Activated CD4-positive, alpha-beta memory T cell treated with anti-CD3 and anti-CD28 coated beads for 36 hours (primary cell): ENCODE measurements at regions not wholly inside any gene's neighbourhood (a gene's known extent, or its start where the extent isn't known, plus 50 kb on each side); places are given as distances from the start of the nearest gene placed in this dataset.
A peak's percentile ranks its signal among the peaks of the same experiment; 100 is the strongest.
"Not testable (repeated sequence)": the region's sequence is repeated elsewhere in the genome, so short reads cannot be mapped to it uniquely, and the experiment has no call there.

Experiments used
- CTCF ChIA-PET: fragments of 350-600 bp; sonication (Branson Sonifier 250); formaldehyde crosslinking; loops from one replicate; lab custom pipeline; 2021; ENCODE audit warnings: antibody characterized with exemption, inconsistent platforms; lab: Charles Lee
- POLR2A ChIA-PET: fragments of 350-600 bp; sonication (Branson Sonifier 250); formaldehyde crosslinking; loops from one replicate; lab custom pipeline; 2021; ENCODE audit warnings: antibody characterized with exemption; lab: Charles Lee
- DNase-seq: peaks from one replicate; pipeline ENCODE4 v3.0.0-alpha.2; 2020
- H3K27ac Mint-ChIP-seq: one replicate; pipeline ENCODE4 v1.8.0; 2021; ENCODE audit warnings: mixed read lengths
- H3K27me3 Mint-ChIP-seq: one replicate; pipeline ENCODE4 v1.8.0; 2021; ENCODE audit warnings: mixed read lengths
- H3K36me3 Mint-ChIP-seq: one replicate; pipeline ENCODE4 v1.8.0; 2021; ENCODE audit warnings: mixed read lengths
- H3K4me1 Mint-ChIP-seq: one replicate; pipeline ENCODE4 v1.8.0; 2021; ENCODE audit warnings: low read depth, mixed read lengths
- H3K4me3 Mint-ChIP-seq: one replicate; pipeline ENCODE4 v1.8.0; 2021; ENCODE audit warnings: mild to moderate bottlenecking, mixed read lengths
- H3K9me3 Mint-ChIP-seq: one replicate; pipeline ENCODE4 v1.8.0; 2021; ENCODE audit warnings: mixed read lengths
- intact Hi-C: fragments of 100-400 bp; cut with micrococcal nuclease; formaldehyde crosslinking; loops from one replicate; pipeline ENCODE4 v1.15.1; 2023

DNA sequence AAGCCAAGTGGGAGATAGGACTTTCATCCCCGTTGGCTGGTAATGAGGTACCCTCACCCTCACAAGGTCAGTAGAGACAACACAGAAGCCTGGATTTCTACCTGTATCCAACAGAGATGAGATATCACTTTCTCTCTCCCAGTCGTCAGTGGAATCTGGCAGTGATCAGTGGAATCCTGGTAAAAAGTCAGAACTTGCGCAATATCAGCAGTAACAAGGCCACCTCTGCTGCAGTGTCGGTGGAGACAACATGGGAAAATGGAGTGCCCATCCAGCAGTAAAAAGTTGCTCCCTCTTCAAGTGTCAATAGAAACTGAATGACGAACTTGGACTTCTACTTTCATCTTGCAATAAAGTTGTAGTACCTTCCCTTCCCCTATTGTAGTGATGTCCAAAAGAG, 615.9 kb downstream of the ETS1 start:
- POLR2A ChIA-PET, result no interaction called here
- intact Hi-C loops, result no loop called here
- H3K27ac Mint-ChIP-seq, result no peak overlapping the region
- H3K4me1 Mint-ChIP-seq, result no peaks in the 10 kb centered on the region
- no peak for DNase-seq
- no peaks in the 10 kb centered on the region for H3K36me3 Mint-ChIP-seq
- peaks cover 14% of the 10 kb centered on the region for H3K27me3 Mint-ChIP-seq
- no peak overlapping the region for H3K4me3 Mint-ChIP-seq
- H3K9me3 Mint-ChIP-seq, result no peaks in the 10 kb centered on the region
- CTCF ChIA-PET, result no interaction called here

- intact Hi-C loops, result no loop called here
- CTCF ChIA-PET, result no interaction called here
- no peak for DNase-seq
Measured at GRCh38 chr11:127966821-127967220, 620.5 kb downstream of the ETS1 start.

GRCh38 chr11:127965939-127966668, 621.3 kb downstream of the ETS1 start:
- no peaks in the 10 kb centered on the region for H3K9me3 Mint-ChIP-seq
- intact Hi-C loops, result no loop called here

More at GRCh38 chr11:127966821-127967220, 620.5 kb downstream of the ETS1 start:
- Mint-ChIP-seq H3K9me3 (no peaks in the 10 kb centered on the region), H3K36me3 (no peaks in the 10 kb centered on the region), H3K4me3 (no peak overlapping the region), H3K27me3 (peaks cover 15% of the 10 kb centered on the region), H3K4me1 (no peaks in the 10 kb centered on the region), H3K27ac (no peak overlapping the region)
- POLR2A ChIA-PET, result no interaction called here

DNA sequence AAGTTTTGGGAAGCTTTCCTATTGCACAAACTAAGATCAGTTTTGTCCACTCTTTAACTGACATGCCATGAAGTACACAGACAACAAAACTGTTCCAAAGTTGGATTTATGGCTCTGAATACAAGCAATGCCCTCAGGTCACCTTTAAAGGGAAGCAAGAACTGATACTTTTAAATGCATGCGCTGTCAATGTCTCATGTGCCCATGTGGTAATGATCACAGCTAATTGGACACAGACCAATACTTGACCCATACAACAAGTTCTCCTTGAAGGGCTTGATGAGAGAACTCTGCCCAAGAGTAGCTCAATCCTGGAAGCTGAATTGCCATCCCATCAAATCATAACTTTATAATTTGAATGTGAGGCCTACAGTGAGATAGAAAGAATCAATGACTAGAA, 624.9 kb downstream of the ETS1 start:
- H3K36me3 Mint-ChIP-seq, result no peaks in the 10 kb centered on the region
- intact Hi-C loops, result no loop called here
- H3K4me1 Mint-ChIP-seq, result no peaks in the 10 kb centered on the region
- POLR2A ChIA-PET, result no interaction called here
- CTCF ChIA-PET, result no interaction called here
- H3K27me3 Mint-ChIP-seq, result peaks cover 12% of the 10 kb centered on the region
- no peaks in the 10 kb centered on the region for H3K9me3 Mint-ChIP-seq
- no peak for DNase-seq
- no peak overlapping the region for H3K27ac Mint-ChIP-seq
- H3K4me3 Mint-ChIP-seq, result no peak overlapping the region

More at GRCh38 chr11:127965939-127966668, 621.3 kb downstream of the ETS1 start:
- CTCF ChIA-PET, result no interaction called here
- Mint-ChIP-seq H3K27ac (no peak overlapping the region), H3K4me3 (no peak overlapping the region), H3K4me1 (no peaks in the 10 kb centered on the region), H3K27me3 (peaks cover 20% of the 10 kb centered on the region), H3K36me3 (no peaks in the 10 kb centered on the region)
- POLR2A ChIA-PET, result no interaction called here
- DNase-seq, result no peak

- Mint-ChIP-seq H3K27me3 (peaks cover 18% of the 10 kb centered on the region), H3K36me3 (no peaks in the 10 kb centered on the region), H3K4me1 (no peaks in the 10 kb centered on the region), H3K27ac (no peak overlapping the region), H3K4me3 (no peak overlapping the region), H3K9me3 (peaks cover under 1% of the 10 kb centered on the region)
- ChIA-PET CTCF (interaction anchor here (1.0 kb wide), 1 partner anchor 106 kb away, joined by 3 read pairs; no protein-coding TSS in a partner anchor), POLR2A (no interaction called here)
- DNase-seq, result no peak
- intact Hi-C loops, result no loop called here
Measured at GRCh38 chr11:127950162-127950561, 637.2 kb downstream of the ETS1 start.

- no peaks in the 10 kb centered on the region for H3K9me3 Mint-ChIP-seq
- peak; percentile 43 for DNase-seq
- peaks cover 13% of the 10 kb centered on the region for H3K4me1 Mint-ChIP-seq
- intact Hi-C loops, result loop anchor here (1.0 to 10.0 kb wide), 5 partner anchors 24 to 1424 kb away; partner anchors contain the start of gene KCNJ1
- no peak overlapping the region for H3K4me3 Mint-ChIP-seq
- peaks cover 19% of the 10 kb centered on the region for H3K27me3 Mint-ChIP-seq
- POLR2A ChIA-PET, result no interaction called here
- CTCF ChIA-PET, result no interaction called here
- peaks cover 1% of the 10 kb centered on the region for H3K36me3 Mint-ChIP-seq
- no peak overlapping the region for H3K27ac Mint-ChIP-seq
Measured at GRCh38 chr11:127943763-127944162, 643.6 kb downstream of the ETS1 start.

GRCh38 chr11:127943152-127943551, 644.2 kb downstream of the ETS1 start:
- Mint-ChIP-seq H3K36me3 (peaks cover 1% of the 10 kb centered on the region), H3K4me3 (no peak overlapping the region)
- POLR2A ChIA-PET, result no interaction called here

GRCh38 chr11:127941554-127941953, 645.8 kb downstream of the ETS1 start:
- Mint-ChIP-seq H3K27me3 (peaks cover 12% of the 10 kb centered on the region), H3K4me1 (peaks cover 13% of the 10 kb centered on the region)
- DNase-seq, H3K9me3 Mint-ChIP-seq, CTCF ChIA-PET, H3K36me3 Mint-ChIP-seq, H3K27ac Mint-ChIP-seq, H3K4me3 Mint-ChIP-seq, POLR2A ChIA-PET: not testable (repeated sequence)
- intact Hi-C loops, result loop anchor here (5.0 to 10.0 kb wide), 3 partner anchors 163 to 1426 kb away; partner anchors contain the start of gene KCNJ1

More at GRCh38 chr11:127943152-127943551, 644.2 kb downstream of the ETS1 start:
- CTCF ChIA-PET, result no interaction called here
- H3K9me3 Mint-ChIP-seq, result no peaks in the 10 kb centered on the region
- peaks cover 16% of the 10 kb centered on the region for H3K27me3 Mint-ChIP-seq
- H3K27ac Mint-ChIP-seq, result no peak overlapping the region
- H3K4me1 Mint-ChIP-seq, result peaks cover 13% of the 10 kb centered on the region
- intact Hi-C loops, result loop anchor here (1.0 to 10.0 kb wide), 5 partner anchors 24 to 1424 kb away; partner anchors contain the start of gene KCNJ1
- peak; percentile 21 for DNase-seq

DNA sequence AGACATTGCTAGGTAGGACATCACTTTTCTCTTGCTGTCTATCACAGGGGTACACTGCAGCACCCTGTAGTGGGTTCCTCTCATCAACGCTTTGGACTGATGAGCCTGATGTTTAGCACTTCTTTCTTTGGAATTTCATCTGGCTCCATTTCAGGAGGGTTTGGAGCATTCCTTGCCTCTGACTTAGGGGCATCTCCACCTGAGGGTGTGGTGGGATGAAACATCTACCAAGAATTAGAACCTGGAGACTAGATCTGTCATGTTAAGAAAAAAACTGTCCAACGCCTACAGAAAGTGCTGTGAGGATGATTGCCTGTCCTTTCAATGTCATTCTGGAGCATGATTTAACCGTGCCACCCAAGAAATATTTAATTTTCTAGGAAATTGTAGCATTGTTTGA, 648.4 kb downstream of the ETS1 start:
- H3K27me3 Mint-ChIP-seq, result peaks cover 24% of the 10 kb centered on the region
- peaks cover 1% of the 10 kb centered on the region for H3K36me3 Mint-ChIP-seq
- H3K4me3 Mint-ChIP-seq, result no peak overlapping the region

DNA sequence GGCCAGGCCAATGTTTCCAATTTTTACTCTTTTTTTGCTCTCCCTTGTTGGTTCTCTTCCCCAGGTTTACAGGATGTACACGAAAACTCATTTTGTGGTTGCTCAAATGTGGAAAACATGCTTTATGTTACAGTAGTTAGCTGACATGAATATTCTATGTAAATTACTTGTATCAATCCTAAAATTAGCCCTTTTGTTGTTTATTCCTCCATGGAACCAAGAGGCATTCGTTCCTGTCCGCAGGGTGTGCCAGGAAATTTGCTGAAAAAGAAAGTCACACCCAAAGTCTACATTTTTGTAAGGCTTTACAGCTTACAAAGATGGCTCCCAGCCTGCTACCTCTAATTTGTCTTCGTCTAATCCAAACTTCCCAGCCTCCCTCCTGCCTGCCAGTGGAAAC, 652.3 kb downstream of the ETS1 start:
- Mint-ChIP-seq H3K27me3 (peaks cover 17% of the 10 kb centered on the region), H3K4me1 (no peaks in the 10 kb centered on the region), H3K36me3 (no peaks in the 10 kb centered on the region), H3K4me3 (no peak overlapping the region), H3K27ac (no peak overlapping the region), H3K9me3 (no peaks in the 10 kb centered on the region)
- intact Hi-C loops, result no loop called here
- DNase-seq, result no peak
- CTCF ChIA-PET, result no interaction called here
- POLR2A ChIA-PET, result no interaction called here

More for the DNA sequence above, 648.4 kb downstream of the ETS1 start:
- Mint-ChIP-seq H3K4me1 (peaks cover 12% of the 10 kb centered on the region), H3K9me3 (no peaks in the 10 kb centered on the region), H3K27ac (no peak overlapping the region)
- no peak for DNase-seq
- CTCF ChIA-PET, result no interaction called here
- intact Hi-C loops, result no loop called here
- POLR2A ChIA-PET, result no interaction called here

- peaks cover 20% of the 10 kb centered on the region for H3K27me3 Mint-ChIP-seq
- CTCF ChIA-PET, result not testable (repeated sequence)
Measured at GRCh38 chr11:127933961-127934360, 653.4 kb downstream of the ETS1 start.

DNA sequence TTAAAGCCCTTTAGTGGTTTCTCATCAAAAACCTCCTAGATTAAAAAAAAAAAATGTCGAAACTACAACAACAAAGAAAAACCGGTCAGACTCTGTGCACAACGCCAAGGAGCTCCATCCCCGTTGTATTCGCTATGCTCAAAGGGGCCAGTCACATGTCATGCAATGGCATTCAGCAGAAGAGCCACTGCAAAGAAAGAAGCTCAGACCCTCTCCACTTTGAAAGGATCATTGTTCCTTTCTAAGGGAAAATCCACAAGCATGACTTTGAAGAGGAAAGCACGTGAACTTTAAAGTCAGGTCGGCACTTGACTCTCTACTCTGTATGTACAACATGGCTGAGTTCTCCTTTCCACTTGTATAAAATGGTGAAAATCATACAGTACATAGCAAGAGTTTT, 655.6 kb downstream of the ETS1 start:
- ChIA-PET POLR2A (no interaction called here), CTCF (no interaction called here)
- H3K4me1 Mint-ChIP-seq, result no peaks in the 10 kb centered on the region
- no peak overlapping the region for H3K4me3 Mint-ChIP-seq
- H3K36me3 Mint-ChIP-seq, result no peaks in the 10 kb centered on the region
- H3K9me3 Mint-ChIP-seq, result no peaks in the 10 kb centered on the region
- H3K27ac Mint-ChIP-seq, result no peak overlapping the region
- peaks cover 19% of the 10 kb centered on the region for H3K27me3 Mint-ChIP-seq
- intact Hi-C loops, result no loop called here
- DNase-seq, result no peak

More at GRCh38 chr11:127933961-127934360, 653.4 kb downstream of the ETS1 start:
- POLR2A ChIA-PET, DNase-seq, intact Hi-C loops, H3K4me3 Mint-ChIP-seq, H3K9me3 Mint-ChIP-seq, H3K4me1 Mint-ChIP-seq, H3K27ac Mint-ChIP-seq, H3K36me3 Mint-ChIP-seq: not testable (repeated sequence)

DNA sequence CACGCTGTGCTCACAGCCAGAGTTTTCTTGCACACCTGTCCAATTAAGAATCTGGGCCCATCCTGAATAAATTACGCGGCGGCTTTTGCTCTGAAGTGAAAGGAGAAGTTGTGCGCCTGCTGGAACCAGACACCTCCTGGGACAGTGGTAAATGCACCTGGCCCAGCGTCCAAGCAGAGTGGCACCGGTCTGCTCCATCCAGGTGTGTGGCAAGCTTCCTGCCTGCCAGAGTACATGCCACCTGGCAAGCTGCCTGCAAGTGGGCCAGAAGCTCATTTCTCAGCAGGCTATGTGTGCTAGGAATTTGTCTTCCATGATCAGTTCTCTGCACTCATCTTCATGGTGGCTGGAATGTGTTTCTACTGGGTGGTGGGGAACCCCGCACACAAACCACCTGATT, 660.6 kb downstream of the ETS1 start:
- CTCF ChIA-PET, result no interaction called here

More for the DNA sequence above, 660.6 kb downstream of the ETS1 start:
- H3K9me3 Mint-ChIP-seq, result peaks cover 5% of the 10 kb centered on the region
- no peak for DNase-seq
- intact Hi-C loops, result loop anchor here (10.0 kb wide), 1 partner anchor 738 kb away; no protein-coding TSS in a partner anchor
- POLR2A ChIA-PET, result no interaction called here
- H3K4me1 Mint-ChIP-seq, result no peaks in the 10 kb centered on the region
- H3K4me3 Mint-ChIP-seq, result no peak overlapping the region
- peaks cover 10% of the 10 kb centered on the region for H3K27me3 Mint-ChIP-seq
- H3K27ac Mint-ChIP-seq, result no peak overlapping the region
- no peaks in the 10 kb centered on the region for H3K36me3 Mint-ChIP-seq
